B cell (primary cell): ENCODE measurements at regions not wholly inside any gene's neighbourhood (a gene's known extent, or its start where the extent isn't known, plus 50 kb on each side); places are given as distances from the start of the nearest gene placed in this dataset.

ENCODE experiments used
- ATAC-seq: fragments of 200-7000 bp; cut with Tn5 transposase; one replicate; pipeline ENCODE4 v1.10.0; 2021; ENCODE audit warnings: low read depth, mild to moderate bottlenecking, moderate number of reproducible peaks, moderate library complexity
- CTCF ChIA-PET: fragments of 350-600 bp; sonication (Branson Sonifier 250); formaldehyde crosslinking; loops from one replicate; lab custom pipeline; 2021; ENCODE audit warnings: antibody characterized with exemption, inconsistent platforms; lab: Charles Lee
- POLR2A ChIA-PET: fragments of 350-600 bp; sonication (Branson Sonifier 250); formaldehyde crosslinking; loops from one replicate; lab custom pipeline; 2021; ENCODE audit warnings: antibody characterized with exemption; lab: Charles Lee
- DNase-seq: peaks from one replicate; pipeline ENCODE4 v3.0.0; 2013
- H2AFZ ChIP-seq: 2 replicates; pipeline ENCODE4 v1.6.1; 2012; ENCODE audit warnings: mild to moderate bottlenecking, low read depth, low read length; ENCODE audit not compliant: insufficient read depth, poor library complexity, severe bottlenecking
- H3K27ac ChIP-seq, 2 donors: 1 replicate in 1 of 2; 2 replicates in 1 of 2; pipeline ENCODE4 v1.5.1; 2012 to 2013; ENCODE audit warnings: low read length in 2 of 2, mild to moderate bottlenecking in 2 of 2, moderate library complexity in 1 of 2
- H3K27me3 ChIP-seq, 4 experiments: fragments of 200-600 bp in 1 of 4; sonication (generic) in 1 of 4; replicated peaks in 1 of 4; 1 replicate in 2 of 4; 2 replicates in 2 of 4; pipeline versions ENCODE4 v1.6.1 to v1.7.0; 2013 to 2016; ENCODE audit warnings: low read length in 3 of 4, mild to moderate bottlenecking in 2 of 4, mixed read lengths in 1 of 4, moderate library complexity in 1 of 4; ENCODE audit not compliant: insufficient read depth in 4 of 4, control insufficient read depth in 3 of 4; ENCODE audit errors: control extremely low read depth in 1 of 4
- H3K36me3 ChIP-seq, 2 experiments: replicated peaks in 1 of 2; 1 replicate in 1 of 2; 2 replicates in 1 of 2; pipeline versions ENCODE4 v1.6.1 to v1.7.1; 2013; ENCODE audit warnings: low read length in 1 of 2; ENCODE audit not compliant: insufficient read depth in 2 of 2, control insufficient read depth in 1 of 2; ENCODE audit errors: control extremely low read depth in 1 of 2, extremely low read depth in 1 of 2
- H3K4me1 ChIP-seq, 2 donors: fragments of 200-600 bp in 1 of 2; sonication (generic) in 1 of 2; 1 replicate in 1 of 2; 2 replicates in 1 of 2; pipeline versions ENCODE4 v1.5.1 to v1.6.1; 2013 to 2017; ENCODE audit warnings: low read length in 2 of 2; ENCODE audit not compliant: control insufficient read depth in 2 of 2, insufficient read depth in 2 of 2
- H3K4me2 ChIP-seq: replicated peaks from 2 replicates; pipeline ENCODE3; 2012; ENCODE audit warnings: mild to moderate bottlenecking, low read depth, low read length; ENCODE audit not compliant: poor library complexity, severe bottlenecking
- H3K4me3 ChIP-seq, 5 experiments: fragments of 200-600 bp in 1 of 5; sonication (generic) in 1 of 5; 1 replicate in 3 of 5; 2 replicates in 2 of 5; pipeline versions ENCODE4 v1.5.1 to v1.7.0; 2011 to 2016; ENCODE audit warnings: low read length in 4 of 5, mild to moderate bottlenecking in 4 of 5, low read depth in 2 of 5, control low read depth in 1 of 5, moderate library complexity in 1 of 5; ENCODE audit not compliant: insufficient read depth in 1 of 5; ENCODE audit errors: control extremely low read depth in 1 of 5, extremely low read depth in 1 of 5
- H3K79me2 ChIP-seq: fragments of 200-600 bp; sonication (generic); one replicate; pipeline ENCODE4 v1.6.0; 2016; ENCODE audit warnings: low read length; ENCODE audit not compliant: control insufficient read depth, insufficient read depth
- H3K9ac ChIP-seq: fragments of 200-600 bp; sonication (generic); 2 replicates; pipeline ENCODE4 v1.6.1; 2017; ENCODE audit warnings: mild to moderate bottlenecking, low read length, moderate library complexity
- H3K9me3 ChIP-seq, 3 donors: one replicate each; pipeline versions ENCODE4 v1.6.1 to v1.7.1; 2013; ENCODE audit warnings: low read length in 2 of 3; ENCODE audit not compliant: control insufficient read depth in 2 of 3, insufficient read depth in 1 of 3; ENCODE audit errors: control extremely low read depth in 1 of 3
- H4K20me1 ChIP-seq: 2 replicates; pipeline ENCODE4 v1.6.0; 2012; ENCODE audit warnings: mild to moderate bottlenecking, low read length; ENCODE audit not compliant: insufficient read depth, control insufficient read depth, poor library complexity, severe bottlenecking
- H3K27ac Mint-ChIP-seq: one replicate; pipeline ENCODE4 v1.8.0; 2021; ENCODE audit warnings: mixed read lengths
- H3K27me3 Mint-ChIP-seq: one replicate; pipeline ENCODE4 v1.8.0; 2021; ENCODE audit warnings: mixed read lengths
- H3K4me1 Mint-ChIP-seq: one replicate; pipeline ENCODE4 v1.8.0; 2021; ENCODE audit warnings: mixed read lengths
- H3K4me3 Mint-ChIP-seq: one replicate; pipeline ENCODE4 v1.8.0; 2021; ENCODE audit warnings: mixed read lengths
- H3K9me3 Mint-ChIP-seq: one replicate; pipeline ENCODE4 v1.8.0; 2022; ENCODE audit warnings: mixed read lengths; ENCODE audit not compliant: insufficient read depth
- EZH2 ChIP-seq: IDR thresholded peaks from 2 replicates; pipeline ENCODE4 v1.6.1; 2012; ENCODE audit warnings: borderline replicate concordance, low read depth, mild to moderate bottlenecking, moderate library complexity, low read length; ENCODE audit not compliant: insufficient read depth, poor library complexity, severe bottlenecking
- WGBS: methylation state at CpG from one replicate; pipeline ENCODE4 v1.1.5; 2013; ENCODE audit warnings: missing lambda C conversion rate; ENCODE audit not compliant: insufficient coverage; 5-methylcytosine and 5-hydroxymethylcytosine counted together
- intact Hi-C: fragments of 100-400 bp; cut with micrococcal nuclease; formaldehyde crosslinking; loops from one replicate; pipeline ENCODE4 v1.10.0; 2022
- TF ChIP-seq, protein P1 (sequence below): fragments of 200-600 bp; IDR thresholded peaks from one replicate; pipeline ENCODE4 v1.8.0; 2022; ENCODE audit warnings: antibody characterized with exemption, mild to moderate bottlenecking

DNA sequence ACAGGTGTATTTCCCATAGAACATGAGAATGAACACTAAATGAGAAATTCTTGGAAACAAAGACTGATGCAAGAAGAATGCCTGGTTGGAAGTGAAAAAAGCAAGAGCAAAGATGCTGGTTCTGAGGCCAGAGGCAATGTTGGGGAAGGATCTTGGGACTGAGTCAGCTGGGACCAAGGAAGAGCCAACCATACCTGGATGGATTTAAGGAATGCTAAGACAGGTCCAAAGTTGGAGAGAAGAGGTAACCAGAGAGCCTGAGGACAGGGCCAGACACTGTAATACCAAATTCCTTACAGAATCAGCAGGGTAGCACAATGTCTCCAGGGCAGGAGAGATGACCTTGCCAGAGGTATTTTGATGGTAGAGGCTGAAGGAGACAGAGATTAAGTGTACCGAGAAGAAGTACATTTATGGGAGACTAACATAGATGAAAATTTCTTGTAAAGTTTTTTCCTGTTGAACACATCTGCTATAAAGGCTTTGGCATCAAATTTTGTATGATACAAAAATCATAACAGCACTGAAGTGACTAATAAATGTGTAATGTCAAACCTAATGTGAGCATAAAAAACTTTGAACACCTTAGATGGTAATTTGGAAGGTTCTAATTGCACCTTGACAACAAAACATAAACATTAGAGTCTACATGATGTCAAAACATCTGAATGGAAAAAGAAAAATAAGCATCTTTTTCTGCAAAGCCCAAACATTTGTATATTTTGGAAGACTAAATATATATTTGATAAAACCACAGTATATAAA, 221.7 kb upstream of the MARCKS start:
- Histone ChIP-seq H3K9ac (no peak overlapping the region), H4K20me1 (no peaks in the 10 kb centered on the region), H3K79me2 (peaks cover 4% of the 10 kb centered on the region), H3K4me3 (peak overlapping the region in 1 of 5 experiments; percentile 30), H3K4me1 (peaks cover 57 to 62% of the 10 kb centered on the region in 2 donors), H3K36me3 (no peaks in the 10 kb centered on the region), H2AFZ (no peak overlapping the region), H3K4me2 (peak overlapping the region; percentile 59), H3K9me3 (no peaks in the 10 kb centered on the region), H3K27me3 (no peaks in the 10 kb centered on the region), H3K27ac (peak overlapping the region; percentile 80 to 85)
- WGBS = no CpG with 5 or more reads among the region's 1 CpG
- H3K4me3 Mint-ChIP-seq = peak overlapping the region; percentile 23
- intact Hi-C loops = loop anchor here (1.0 kb wide), 1 partner anchor 8 kb away; no protein-coding TSS in a partner anchor
- ChIA-PET CTCF (no interaction called here), POLR2A (no interaction called here)
- no peak for TF ChIP-seq EZH2
- TF ChIP-seq, protein P1, sequence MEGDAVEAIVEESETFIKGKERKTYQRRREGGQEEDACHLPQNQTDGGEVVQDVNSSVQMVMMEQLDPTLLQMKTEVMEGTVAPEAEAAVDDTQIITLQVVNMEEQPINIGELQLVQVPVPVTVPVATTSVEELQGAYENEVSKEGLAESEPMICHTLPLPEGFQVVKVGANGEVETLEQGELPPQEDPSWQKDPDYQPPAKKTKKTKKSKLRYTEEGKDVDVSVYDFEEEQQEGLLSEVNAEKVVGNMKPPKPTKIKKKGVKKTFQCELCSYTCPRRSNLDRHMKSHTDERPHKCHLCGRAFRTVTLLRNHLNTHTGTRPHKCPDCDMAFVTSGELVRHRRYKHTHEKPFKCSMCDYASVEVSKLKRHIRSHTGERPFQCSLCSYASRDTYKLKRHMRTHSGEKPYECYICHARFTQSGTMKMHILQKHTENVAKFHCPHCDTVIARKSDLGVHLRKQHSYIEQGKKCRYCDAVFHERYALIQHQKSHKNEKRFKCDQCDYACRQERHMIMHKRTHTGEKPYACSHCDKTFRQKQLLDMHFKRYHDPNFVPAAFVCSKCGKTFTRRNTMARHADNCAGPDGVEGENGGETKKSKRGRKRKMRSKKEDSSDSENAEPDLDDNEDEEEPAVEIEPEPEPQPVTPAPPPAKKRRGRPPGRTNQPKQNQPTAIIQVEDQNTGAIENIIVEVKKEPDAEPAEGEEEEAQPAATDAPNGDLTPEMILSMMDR = no peak
- no peaks in the 10 kb centered on the region for H3K27me3 Mint-ChIP-seq
- DNase-seq (no peak), ATAC-seq (no peak)
- H3K4me1 Mint-ChIP-seq = peaks cover 52% of the 10 kb centered on the region
- H3K27ac Mint-ChIP-seq = peak overlapping the region; percentile 77
- H3K9me3 Mint-ChIP-seq = no peaks in the 10 kb centered on the region

DNA sequence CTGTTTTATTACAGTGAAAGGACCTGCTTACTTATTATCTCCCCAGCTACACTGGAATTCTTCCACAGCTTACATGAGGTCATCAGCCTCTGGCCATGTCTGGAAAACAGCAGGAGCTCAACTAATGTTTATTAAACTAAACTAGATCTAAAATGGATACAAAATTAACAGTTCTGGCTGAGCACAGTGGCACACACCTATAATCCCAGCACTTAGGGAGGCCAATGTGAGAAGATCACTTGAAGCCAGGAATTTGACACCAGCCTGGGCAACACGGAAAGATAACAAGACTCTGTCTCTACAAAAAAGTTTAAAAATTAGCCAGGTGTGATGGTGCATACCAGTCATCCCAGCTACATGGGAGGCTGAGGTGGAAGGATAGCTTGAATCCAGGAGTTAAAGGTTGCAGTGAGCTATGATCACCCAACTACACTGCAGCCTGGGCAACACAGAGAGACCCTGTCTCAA, 220.8 kb upstream of the MARCKS start:
- H4K20me1 ChIP-seq = no peaks in the 10 kb centered on the region
- no peak overlapping the region for H3K9ac ChIP-seq
- DNase-seq (no peak), ATAC-seq (no peak)
- Mint-ChIP-seq H3K4me3 (peak overlapping the region; percentile 8), H3K4me1 (peaks cover 42% of the 10 kb centered on the region), H3K27ac (peak overlapping the region; percentile 2), H3K27me3 (no peaks in the 10 kb centered on the region), H3K9me3 (no peaks in the 10 kb centered on the region)
- CTCF ChIA-PET = interaction anchor here (1.3 kb wide), 1 partner anchor 15 kb away, joined by 3 read pairs; no protein-coding TSS in a partner anchor
- H3K4me1 ChIP-seq = peaks cover 48 to 55% of the 10 kb centered on the region in 2 donors
- H3K4me2 ChIP-seq = peak overlapping the region; percentile 17
- no CpG with 5 or more reads among the region's 1 CpG for WGBS
- no peaks in the 10 kb centered on the region for H3K27me3 ChIP-seq
- H3K79me2 ChIP-seq = peaks cover 4% of the 10 kb centered on the region
- TF ChIP-seq, protein P1 = no peak
- POLR2A ChIA-PET = interaction anchor here (0.7 kb wide), 1 partner anchor 168 kb away, joined by 9 read pairs; no protein-coding TSS in a partner anchor
- no peak overlapping the region for H2AFZ ChIP-seq
- H3K27ac ChIP-seq = peak overlapping the region in 1 of 2 donors; percentile 85
- no peaks in the 10 kb centered on the region for H3K36me3 ChIP-seq
- intact Hi-C loops = no loop called here
- H3K9me3 ChIP-seq = no peaks in the 10 kb centered on the region
- H3K4me3 ChIP-seq = no peak overlapping the region
